GM12878 (cell line): ENCODE measurements at regions not wholly inside any gene's neighbourhood (a gene's known extent, or its start where the extent isn't known, plus 50 kb on each side); places are given as distances from the start of the nearest gene placed in this dataset.

Experiments
- CBX5 ChIP-seq: sonication (generic); IDR thresholded peaks from 2 replicates; pipeline ENCODE4 v1.6.1; 2016; ENCODE audit warnings: low read depth, moderate library complexity, mild to moderate bottlenecking, inconsistent platforms
- CHD2 ChIP-seq: IDR thresholded peaks from 2 replicates; pipeline ENCODE4 v1.6.1; 2011; ENCODE audit warnings: low read depth, low read length, improper control_type of control experiment, borderline replicate concordance
- CTCF ChIP-seq, 3 experiments: IDR thresholded peaks in 2 of 3; conservative IDR thresholded peaks in 1 of 3; 2 replicates each; pipeline ENCODE4 v1.5.1; 2011; ENCODE audit warnings: low read depth in 3 of 3, low read length in 3 of 3, mild to moderate bottlenecking in 3 of 3, control low read depth in 2 of 3, moderate library complexity in 2 of 3, inconsistent platforms in 1 of 3, mixed read lengths in 1 of 3; ENCODE audit not compliant: control insufficient read depth in 2 of 3, insufficient read depth in 1 of 3; ENCODE audit errors: extremely low read depth in 1 of 3
- E4F1 ChIP-seq: fragments of 450-650 bp; IDR thresholded peaks from 2 replicates; pipeline ENCODE4 v1.6.1; 2018; ENCODE audit warnings: borderline replicate concordance, mild to moderate bottlenecking; ENCODE audit not compliant: partially characterized antibody
- KLF5 ChIP-seq: fragments of 450-650 bp; IDR thresholded peaks from 2 replicates; pipeline ENCODE4 v1.6.1; 2014; ENCODE audit warnings: mild to moderate bottlenecking; ENCODE audit not compliant: partially characterized antibody
- MTA3 ChIP-seq: IDR thresholded peaks from 2 replicates; pipeline ENCODE4 v1.6.1; 2012; ENCODE audit warnings: low read length, inconsistent platforms, borderline replicate concordance
- NFYA ChIP-seq: IDR thresholded peaks from 2 replicates; pipeline ENCODE4 v1.6.1; 2011; ENCODE audit warnings: low read depth, mild to moderate bottlenecking, low read length, improper control_type of control experiment, borderline replicate concordance
- NKRF ChIP-seq: fragments of 450-650 bp; conservative IDR thresholded peaks from 2 replicates; pipeline ENCODE4 v1.6.1; 2017; ENCODE audit warnings: mild to moderate bottlenecking, moderate library complexity
- POLR2A ChIP-seq: IDR thresholded peaks from 2 replicates; pipeline ENCODE4 v1.6.1; 2011; ENCODE audit warnings: low read depth, mild to moderate bottlenecking, low read length
- SIN3A ChIP-seq: IDR thresholded peaks from 2 replicates; pipeline ENCODE4 v1.6.1; 2012; ENCODE audit warnings: low read depth, low read length, improper control_type of control experiment
- SIX5 ChIP-seq: IDR thresholded peaks from 2 replicates; pipeline ENCODE4 v1.6.1; 2011; ENCODE audit warnings: mild to moderate bottlenecking, low read depth, low read length, moderate library complexity; ENCODE audit not compliant: severe bottlenecking
- USF1 ChIP-seq: IDR thresholded peaks from 2 replicates; pipeline ENCODE4 v1.6.1; 2011; ENCODE audit warnings: borderline replicate concordance, low read depth, mild to moderate bottlenecking, moderate library complexity, mixed read lengths, low read length; ENCODE audit not compliant: insufficient read depth; ENCODE audit errors: extremely low read length
- ZNF24 ChIP-seq: fragments of 450-650 bp; IDR thresholded peaks from 2 replicates; pipeline ENCODE4 v1.6.1; 2017; ENCODE audit warnings: antibody characterized with exemption, mild to moderate bottlenecking

- no peak for TF ChIP-seq ZNF24
- no peak for TF ChIP-seq CBX5
- TF ChIP-seq SIX5: no peak
- no peak for TF ChIP-seq CTCF (IDR thresholded peaks at IDR 0.05 in 2 of 3, conservative IDR thresholded peaks at IDR 0.05 in 1 of 3; ENCODE audit: control insufficient read depth in 2 of 3, extremely low read depth in 1 of 3, insufficient read depth in 1 of 3, low read depth in 3 of 3, low read length in 3 of 3)
- TF ChIP-seq USF1: no peak
- TF ChIP-seq MTA3: no peak
- no peak for TF ChIP-seq CHD2
- no peak for TF ChIP-seq E4F1
- TF ChIP-seq NFYA: no peak
- TF ChIP-seq KLF5: no peak
- TF ChIP-seq POLR2A: no peak
- no peak for TF ChIP-seq SIN3A
- no peak for TF ChIP-seq NKRF
- TF ChIP-seq, all 136 proteins: peak for 0
These were observed 63.5 kb upstream of the HDDC2 start (continued) for GRCh38 chr6:125365230-125365629.
